ENCODE measurements at regions not wholly inside any gene's neighbourhood (a gene's known extent, or its start where the extent isn't known, plus 50 kb on each side); places are given as distances from the start of the nearest gene placed in this dataset.

DNA sequence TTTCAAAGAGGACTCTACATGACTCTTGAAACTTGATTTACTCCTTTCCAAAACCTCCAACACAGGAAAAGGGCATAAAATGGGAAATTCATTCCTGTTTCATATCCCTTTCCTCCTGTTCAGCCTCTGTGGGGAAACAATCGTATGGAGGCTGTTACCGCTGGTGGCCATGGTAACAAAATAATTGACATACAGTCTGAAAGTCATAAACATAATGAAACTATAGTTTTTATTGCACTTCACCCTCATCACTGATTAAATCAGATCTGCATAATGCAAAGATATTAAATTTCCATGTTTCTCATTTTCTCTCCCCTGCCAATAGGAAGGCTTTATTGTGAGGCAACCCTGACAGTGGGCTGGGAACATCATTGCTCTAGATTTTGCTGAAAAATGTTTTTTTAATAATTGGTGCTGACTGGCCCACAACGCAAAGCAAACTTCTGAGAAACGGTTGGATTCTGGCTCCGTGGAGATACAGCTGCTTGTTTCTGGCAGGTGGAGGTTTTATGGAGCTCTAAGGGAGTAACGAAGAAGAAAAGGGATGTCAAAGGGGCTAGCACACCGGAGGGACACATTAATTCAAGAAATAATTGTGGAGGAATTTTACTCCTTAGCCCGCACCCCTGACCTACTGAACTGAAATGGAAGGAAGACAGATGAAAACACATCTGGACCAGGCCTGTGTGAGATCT lies 154.2 kb upstream of the SHISA6 start:
- DNase-seq (ENCODE audit: low spot score): no peak
- intact Hi-C loops (cut with DNase I): no loop called here

GRCh38 chr17:11082559-11082958 lies 158.5 kb upstream of the SHISA6 start:
- intact Hi-C loops (cut with DNase I): no loop called here
- DNase-seq (ENCODE audit: low spot score): no peak

GRCh38 chr17:11081342-11081741 lies 159.7 kb upstream of the SHISA6 start:
- intact Hi-C loops (cut with DNase I): no loop called here
- DNase-seq (ENCODE audit: low spot score): no peak

DNA sequence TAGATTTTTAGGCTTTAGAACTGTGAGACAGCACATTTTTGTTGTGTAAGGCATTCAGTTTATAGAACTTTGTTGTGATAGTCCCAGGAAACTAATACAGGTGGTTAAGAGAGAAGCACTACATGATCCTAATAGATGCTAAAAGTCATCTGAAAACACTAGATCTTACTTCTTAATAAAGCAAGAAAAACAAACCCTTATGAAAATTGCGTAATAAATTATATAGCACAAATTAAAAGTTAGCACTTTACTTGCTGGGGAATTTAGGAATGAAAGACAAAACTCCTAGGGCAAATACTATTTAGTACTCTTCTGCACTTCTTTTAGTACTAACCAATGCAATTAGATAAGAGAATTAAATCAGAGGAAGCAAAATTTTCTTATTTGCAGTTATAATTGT lies 163.3 kb upstream of the SHISA6 start:
- intact Hi-C loops (cut with DNase I): no loop called here
- DNase-seq (ENCODE audit: low spot score): no peak

DNA sequence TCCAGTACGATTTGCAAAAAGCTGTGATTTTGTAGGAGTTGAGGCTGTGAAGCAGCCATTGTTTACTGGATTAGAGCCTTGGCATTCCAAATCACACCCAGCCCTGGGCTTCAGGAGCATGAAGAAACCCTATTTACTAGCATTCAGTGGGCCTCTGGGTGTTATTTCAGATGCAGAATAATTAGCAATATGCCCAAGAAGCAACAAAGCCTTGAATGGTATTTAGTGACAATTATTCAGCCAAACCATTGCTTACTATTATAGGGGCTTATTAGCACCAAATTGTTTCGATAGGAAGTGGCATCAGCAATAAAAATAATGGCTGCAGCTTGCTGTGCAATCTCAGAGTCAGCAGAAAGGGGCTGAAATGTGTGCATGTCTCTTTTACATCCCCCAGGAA lies 166.6 kb upstream of the SHISA6 start:
- intact Hi-C loops (cut with DNase I): no loop called here
- DNase-seq (ENCODE audit: low spot score): no peak

DNA sequence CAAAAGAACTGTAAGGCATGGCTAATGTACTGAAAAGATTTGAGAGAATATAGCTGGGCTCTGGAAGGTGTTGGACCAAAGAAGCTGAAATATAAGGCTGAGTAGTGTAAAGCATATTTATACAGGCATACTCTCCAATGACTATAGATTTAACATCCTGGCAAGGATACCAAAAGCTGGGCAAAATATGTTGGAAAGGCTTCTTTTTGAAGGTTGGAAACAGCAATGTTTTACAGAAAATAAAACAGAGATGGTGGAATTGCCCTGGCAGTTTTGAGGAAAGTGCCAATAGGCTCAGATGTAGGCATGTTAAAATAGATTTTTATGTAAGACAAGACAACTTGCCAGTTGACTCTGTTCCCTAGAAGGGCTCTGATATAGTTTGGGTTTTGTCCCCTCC lies 184.1 kb upstream of the SHISA6 start:
- DNase-seq (ENCODE audit: low spot score): no peak
- intact Hi-C loops (cut with DNase I): no loop called here

DNA sequence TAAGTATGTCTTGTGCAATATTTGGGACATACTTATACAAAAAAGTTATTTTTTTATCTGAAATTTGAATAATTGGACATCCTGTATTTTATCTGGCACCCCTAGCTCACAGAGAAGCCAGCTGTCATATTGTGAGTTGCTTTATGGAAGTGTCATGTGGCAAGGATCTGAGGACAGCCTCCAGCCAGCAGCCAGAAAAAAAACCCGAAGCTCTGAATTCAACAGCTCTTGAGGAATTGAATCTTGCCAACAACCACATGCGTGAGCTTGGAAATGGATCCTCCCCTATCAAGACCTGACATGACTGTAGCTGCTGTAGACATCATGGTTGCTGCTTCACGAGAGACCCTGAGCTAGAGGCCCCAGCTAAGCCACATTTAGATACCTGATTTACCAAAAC lies 187.2 kb upstream of the SHISA6 start:
- DNase-seq (ENCODE audit: low spot score): no peak
- intact Hi-C loops (cut with DNase I): no loop called here

DNA sequence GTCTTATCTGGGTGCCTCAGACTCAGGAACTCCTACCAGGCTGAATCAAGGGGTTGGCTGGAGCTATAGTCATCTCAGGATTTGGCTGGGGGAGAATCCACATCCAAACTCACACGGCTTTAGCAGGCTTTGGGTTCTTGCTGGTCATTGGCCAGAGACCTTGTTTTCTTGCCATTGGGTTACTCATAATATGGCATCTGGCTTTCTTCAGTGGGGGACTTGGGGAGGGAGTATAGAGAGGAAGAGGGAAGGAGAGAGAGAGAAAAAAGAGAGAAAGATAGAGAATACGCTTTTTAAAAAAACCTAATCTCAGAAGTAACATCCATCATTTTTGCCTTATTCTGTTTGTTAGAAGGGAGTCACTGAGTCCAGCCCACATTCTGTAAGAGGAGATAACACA lies 191.5 kb upstream of the SHISA6 start:
- intact Hi-C loops (cut with DNase I): no loop called here
- DNase-seq (ENCODE audit: low spot score): no peak

DNA sequence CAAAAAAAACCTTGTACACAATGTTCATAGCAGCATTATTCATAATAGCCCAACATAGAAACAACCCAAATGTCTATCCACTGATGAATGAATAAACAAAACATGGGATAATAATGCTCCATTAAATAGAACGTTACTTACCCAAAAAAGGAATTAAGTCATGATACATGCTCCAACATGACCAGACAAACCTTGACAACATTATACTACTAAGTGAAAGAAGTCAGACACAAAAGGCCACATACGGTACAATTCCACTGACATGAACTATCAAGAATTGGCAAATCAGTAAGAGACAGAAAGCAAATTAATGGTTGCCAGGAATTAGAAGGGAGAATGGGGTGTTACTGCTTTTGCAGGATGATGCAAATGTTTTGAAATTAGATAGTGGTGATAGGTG lies 193.8 kb upstream of the SHISA6 start:
- intact Hi-C loops (cut with DNase I): no loop called here
- DNase-seq (ENCODE audit: low spot score): no peak

DNA sequence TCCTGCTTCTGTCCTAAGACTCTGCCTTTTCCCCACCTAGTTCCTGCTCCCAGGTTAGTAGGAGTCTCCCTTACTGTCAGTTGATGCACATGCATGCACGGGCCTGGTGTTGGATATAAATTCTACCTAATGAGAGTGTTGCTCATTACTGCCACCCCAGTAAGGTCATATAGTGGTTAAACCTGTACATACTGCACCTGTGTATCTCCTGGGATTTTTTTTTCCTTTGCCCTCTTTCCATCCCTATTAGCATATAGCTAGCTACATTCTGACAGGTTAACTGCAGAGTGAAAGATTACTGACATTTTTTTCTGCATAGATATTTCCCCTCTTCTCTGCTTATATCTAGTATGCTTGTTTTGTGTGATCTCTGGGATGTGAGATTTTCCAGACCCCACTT lies 201.5 kb upstream of the PIRT start:
- intact Hi-C loops (cut with DNase I): no loop called here
- no peak for DNase-seq (ENCODE audit: low spot score)

DNA sequence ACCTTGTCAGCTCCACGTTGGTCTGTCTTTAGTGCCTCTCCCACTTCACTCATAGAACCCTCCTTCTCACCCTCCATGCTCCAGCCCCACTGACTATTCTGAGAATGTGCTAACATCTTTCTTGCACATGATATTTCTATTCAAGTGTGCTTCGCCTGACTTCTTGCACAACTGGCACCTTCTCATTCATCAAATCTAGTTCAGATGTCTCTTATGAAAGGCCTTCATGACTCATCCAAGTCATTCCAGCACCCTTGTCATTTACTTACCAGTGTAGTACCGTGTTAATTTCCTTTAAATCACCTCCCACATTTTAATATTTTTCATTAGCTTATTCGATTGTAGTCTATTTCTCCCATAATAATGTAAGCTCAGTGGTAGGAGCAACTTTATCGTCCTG lies 197.8 kb upstream of the PIRT start:
- intact Hi-C loops (cut with DNase I): no loop called here
- no peak for DNase-seq (ENCODE audit: low spot score)

DNA sequence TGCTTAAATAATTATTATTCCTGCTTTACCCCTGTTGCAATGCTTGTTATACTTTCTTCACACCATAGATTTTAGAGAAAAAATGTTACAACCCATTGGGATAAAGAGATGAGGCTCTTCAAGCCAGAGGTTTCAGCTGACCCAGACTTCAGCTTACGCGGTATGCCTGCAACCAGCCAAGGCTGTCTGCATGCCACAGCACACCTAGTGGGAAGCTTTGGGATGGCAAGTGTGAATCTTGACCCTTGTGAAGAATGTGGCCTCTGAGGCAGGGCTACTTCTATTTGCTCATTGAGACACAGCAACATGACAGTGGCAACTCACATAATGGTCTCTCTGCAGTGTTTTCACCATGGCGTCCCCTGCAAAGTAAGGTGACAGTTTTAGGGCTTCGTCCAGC lies 193.9 kb upstream of the PIRT start:
- no peak for DNase-seq (ENCODE audit: low spot score)
- intact Hi-C loops (cut with DNase I): no loop called here

- intact Hi-C loops (cut with DNase I): no loop called here
- DNase-seq (ENCODE audit: low spot score): no peak
These were observed 191.9 kb upstream of the PIRT start for GRCh38 chr17:11029791-11030190.

DNA sequence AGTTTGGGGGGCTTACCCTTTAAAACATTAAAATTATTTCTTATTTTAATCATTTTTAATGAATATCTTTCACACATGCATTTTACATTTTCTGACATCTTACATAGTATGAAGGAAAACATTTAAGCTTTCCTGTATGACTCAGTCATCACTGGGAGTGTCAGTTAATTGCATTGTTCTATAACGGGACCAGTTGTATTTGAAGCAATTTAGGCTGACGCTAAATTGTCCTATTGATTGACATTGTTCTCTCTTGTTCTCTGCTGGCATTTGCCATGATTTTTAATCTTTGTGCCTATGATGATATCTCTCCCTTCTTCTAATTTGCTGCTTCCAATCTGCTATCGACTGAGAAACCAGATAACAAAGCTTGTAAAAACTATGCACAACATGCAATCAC lies 190.5 kb upstream of the PIRT start:
- no peak for DNase-seq (ENCODE audit: low spot score)
- intact Hi-C loops (cut with DNase I): no loop called here

DNA sequence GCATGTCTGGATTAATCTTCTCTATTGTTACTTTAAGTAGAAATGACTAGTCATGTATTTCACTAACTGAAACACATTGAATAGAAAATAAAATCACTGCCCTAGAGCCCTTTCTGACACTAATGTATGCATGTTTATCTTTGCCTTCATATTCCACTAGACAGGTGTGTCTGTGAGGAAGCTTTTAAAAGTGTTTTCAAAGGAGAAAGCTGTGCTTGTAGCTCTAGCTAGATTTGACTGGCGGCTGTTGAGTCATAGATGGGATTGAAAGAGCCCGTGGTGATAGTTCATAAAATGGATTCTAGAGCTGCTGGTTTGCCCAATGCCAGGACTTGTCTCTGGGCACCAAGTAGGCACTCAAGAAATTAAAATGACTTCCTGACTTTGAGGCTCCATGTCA lies 189.0 kb upstream of the PIRT start:
- intact Hi-C loops (cut with DNase I): no loop called here

GRCh38 chr17:11023639-11024479 lies 186.0 kb upstream of the PIRT start:
- DNase-seq (ENCODE audit: low spot score): no peak
- intact Hi-C loops (cut with DNase I): no loop called here

More for the DNA sequence above, 189.0 kb upstream of the PIRT start:
- no peak for DNase-seq (ENCODE audit: low spot score)

- DNase-seq (ENCODE audit: low spot score): no peak
- intact Hi-C loops (cut with DNase I): no loop called here
These were observed 168.6 kb upstream of the PIRT start for GRCh38 chr17:11006530-11006929.

DNA sequence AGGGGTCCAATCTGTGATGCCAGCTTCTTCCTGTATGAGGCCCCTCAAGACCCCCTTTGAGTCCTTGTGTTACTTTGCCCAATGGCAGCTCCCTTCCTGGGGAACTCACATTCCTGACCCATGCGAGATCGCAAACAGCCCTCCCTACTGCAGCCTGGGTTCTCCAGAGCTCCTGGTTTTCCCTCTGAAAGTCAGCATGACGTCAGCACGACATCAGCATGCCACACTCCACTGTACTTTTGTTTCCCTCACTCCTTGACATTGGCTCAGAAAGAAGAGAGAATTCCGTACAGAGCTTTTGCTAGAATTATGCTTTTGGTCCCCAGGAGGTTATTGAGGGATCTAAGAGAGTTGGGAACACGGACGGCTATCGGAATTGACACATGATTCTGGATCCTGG lies 168.1 kb upstream of the PIRT start:
- no peak for DNase-seq (ENCODE audit: low spot score)
- intact Hi-C loops (cut with DNase I): no loop called here

GRCh38 chr17:11002417-11002816 lies 164.5 kb upstream of the PIRT start:
- intact Hi-C loops (cut with DNase I): no loop called here
- no peak for DNase-seq (ENCODE audit: low spot score)

GRCh38 chr17:11001651-11002050 lies 163.8 kb upstream of the PIRT start:
- intact Hi-C loops (cut with DNase I): no loop called here
- DNase-seq (ENCODE audit: low spot score): no peak

- DNase-seq (ENCODE audit: low spot score): no peak
- intact Hi-C loops (cut with DNase I): no loop called here
These were observed 161.6 kb upstream of the PIRT start for GRCh38 chr17:10999484-10999883.
